ENCODE measurements at regions not wholly inside any gene's neighbourhood (a gene's known extent, or its start where the extent isn't known, plus 50 kb on each side); places are given as distances from the start of the nearest gene placed in this dataset.

DNA sequence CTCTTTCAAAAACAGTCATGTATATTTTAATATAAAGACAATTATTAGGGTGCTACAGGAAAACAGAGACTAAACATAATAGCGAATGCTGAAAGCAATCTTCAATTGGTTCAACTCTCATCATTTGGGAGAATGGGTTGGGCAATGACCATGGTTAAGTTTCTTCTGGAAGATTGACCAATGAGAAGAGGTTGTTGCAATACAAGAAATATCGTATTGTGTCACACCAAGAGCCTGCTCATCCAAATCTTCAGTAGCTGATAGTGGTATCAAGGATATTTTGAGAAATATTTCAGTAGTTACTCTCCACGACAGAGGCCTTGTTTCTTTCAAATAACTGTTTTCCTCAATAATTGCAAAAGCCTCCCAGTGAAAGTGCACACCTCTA, 83.0 kb upstream of the FNDC3A start:
- DNase-seq, result no peak

GRCh38 chr13:48896312-48896711, 79.4 kb upstream of the FNDC3A start:
- DNase-seq, result no peak

DNA sequence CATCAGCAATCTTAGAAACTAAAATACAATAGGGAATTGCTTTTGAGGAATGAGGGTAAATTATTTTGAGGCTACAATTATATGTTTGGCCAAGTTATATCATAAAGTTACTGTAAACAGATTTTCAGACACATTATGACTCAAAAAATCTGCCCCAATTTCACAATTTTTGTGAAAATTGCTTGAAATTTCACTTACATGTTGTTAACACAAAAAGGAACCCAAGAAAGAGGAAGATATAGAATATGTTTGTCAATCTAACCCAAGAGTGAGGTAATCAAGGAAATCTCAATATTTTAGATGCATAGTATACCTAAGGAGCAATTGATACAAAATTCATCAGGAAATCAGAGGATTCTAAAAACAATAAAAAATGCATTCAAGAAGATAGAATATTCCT, 73.9 kb upstream of the FNDC3A start:
- no peak for DNase-seq

- no peak for DNase-seq
Measured at GRCh38 chr13:48902368-48902767, 73.3 kb upstream of the FNDC3A start.

GRCh38 chr13:48904668-48905290, 70.9 kb upstream of the FNDC3A start:
- DNase-seq, result no peak

GRCh38 chr13:48906200-48906599, 69.5 kb upstream of the FNDC3A start:
- no peak for DNase-seq

- no peak for DNase-seq
Measured at GRCh38 chr13:48908381-48909055, 67.2 kb upstream of the FNDC3A start.

DNA sequence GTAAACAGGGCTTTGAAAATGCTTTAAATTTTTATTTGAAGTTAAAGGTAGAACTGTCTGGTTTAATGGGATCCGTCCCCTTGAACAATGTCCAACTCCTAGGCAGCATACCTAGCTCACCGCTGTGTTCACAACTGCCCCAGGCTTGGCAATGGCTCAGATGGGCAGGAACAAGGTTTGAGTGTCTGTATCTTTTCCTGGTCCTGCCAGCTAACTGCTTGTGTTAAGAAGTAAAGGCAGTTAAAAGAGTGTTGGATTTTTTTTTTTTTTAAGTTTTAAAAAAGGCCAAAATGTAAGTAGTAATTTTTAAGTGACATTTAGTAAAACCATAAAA, 66.7 kb upstream of the FNDC3A start:
- DNase-seq, result no peak

DNA sequence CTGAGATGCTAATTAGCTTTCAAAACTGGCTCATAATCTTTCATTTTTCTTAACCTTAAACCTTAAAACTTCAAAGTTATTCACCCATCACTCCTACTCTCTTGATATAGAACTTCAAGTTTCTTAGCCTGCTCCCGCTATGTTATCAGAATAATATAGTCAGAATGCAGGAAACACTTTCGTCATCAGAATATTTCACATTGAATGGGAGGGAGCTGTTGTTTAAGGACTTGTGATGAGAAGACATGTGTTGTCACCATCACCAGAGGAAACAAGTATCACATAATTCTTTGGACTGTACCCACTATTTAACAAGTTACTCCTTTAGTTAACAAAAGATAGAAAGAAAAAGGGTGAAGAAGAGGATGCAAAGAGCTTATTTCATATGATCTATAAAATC, 65.0 kb upstream of the FNDC3A start:
- no peak for DNase-seq

GRCh38 chr13:48919751-48920150, 56.0 kb upstream of the FNDC3A start:
- no peak for DNase-seq

DNA sequence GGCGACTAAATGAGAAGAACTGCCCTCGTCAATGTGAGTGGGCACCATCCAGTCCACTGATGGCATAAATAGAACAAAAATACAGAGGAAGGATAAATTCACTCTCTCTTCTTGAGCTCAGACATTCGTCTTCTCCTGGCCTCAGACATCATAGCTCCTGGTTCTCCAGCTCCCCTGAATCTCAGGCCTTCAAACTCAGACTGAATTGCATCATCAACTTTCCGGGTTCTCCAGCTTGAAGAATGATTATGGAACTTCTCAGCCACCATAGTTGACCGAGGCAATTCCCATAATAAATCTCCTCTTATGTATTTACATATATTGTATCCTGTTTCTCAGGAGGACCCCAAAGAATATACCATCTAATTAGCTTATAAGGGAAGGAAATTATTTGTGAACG, 55.0 kb upstream of the FNDC3A start:
- no peak for DNase-seq

DNA sequence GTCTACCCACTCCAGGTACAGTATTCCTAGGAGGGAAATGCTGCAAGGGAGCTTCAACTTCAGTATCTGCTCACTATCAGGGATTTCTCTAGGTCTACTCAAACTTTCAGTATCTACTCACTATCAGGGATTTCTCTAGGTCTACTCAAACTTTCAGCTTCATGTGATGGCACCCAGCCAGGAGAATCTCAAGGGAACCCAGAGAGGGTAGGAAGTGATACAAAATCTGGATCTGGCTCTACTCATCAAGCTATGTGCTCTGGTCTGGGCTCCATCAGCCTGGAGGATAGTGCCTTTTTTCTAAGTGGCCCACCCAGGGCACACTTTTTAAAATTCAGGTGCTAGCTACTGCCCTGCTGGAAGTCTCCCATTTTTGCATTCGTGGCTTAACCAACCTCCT, 52.3 kb upstream of the FNDC3A start:
- DNase-seq, result no peak

DNA sequence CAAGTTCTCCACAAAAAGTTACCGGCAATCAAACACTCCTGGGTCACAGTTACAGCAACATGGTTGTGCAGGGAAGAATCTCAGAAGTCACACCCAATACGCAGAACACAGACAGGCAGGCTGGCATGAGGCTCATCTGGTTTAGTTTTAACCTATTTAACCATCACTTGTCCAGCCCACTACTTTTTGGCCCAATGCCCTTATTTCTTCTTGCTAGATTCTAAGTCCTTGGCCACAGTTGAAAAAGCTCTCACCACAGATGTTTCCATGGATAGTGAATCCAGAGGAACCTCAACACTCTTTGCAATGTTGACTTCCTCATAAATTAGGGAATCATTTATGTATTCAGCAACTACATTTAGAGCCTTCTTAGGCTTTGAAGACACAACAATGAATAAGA, 50.7 kb upstream of the FNDC3A start:
- DNase-seq, result no peak

Measured in COR-L47 (cell line).